ENCODE measurements at regions not wholly inside any gene's neighbourhood (a gene's known extent, or its start where the extent isn't known, plus 50 kb on each side); places are given as distances from the start of the nearest gene placed in this dataset.

DNA sequence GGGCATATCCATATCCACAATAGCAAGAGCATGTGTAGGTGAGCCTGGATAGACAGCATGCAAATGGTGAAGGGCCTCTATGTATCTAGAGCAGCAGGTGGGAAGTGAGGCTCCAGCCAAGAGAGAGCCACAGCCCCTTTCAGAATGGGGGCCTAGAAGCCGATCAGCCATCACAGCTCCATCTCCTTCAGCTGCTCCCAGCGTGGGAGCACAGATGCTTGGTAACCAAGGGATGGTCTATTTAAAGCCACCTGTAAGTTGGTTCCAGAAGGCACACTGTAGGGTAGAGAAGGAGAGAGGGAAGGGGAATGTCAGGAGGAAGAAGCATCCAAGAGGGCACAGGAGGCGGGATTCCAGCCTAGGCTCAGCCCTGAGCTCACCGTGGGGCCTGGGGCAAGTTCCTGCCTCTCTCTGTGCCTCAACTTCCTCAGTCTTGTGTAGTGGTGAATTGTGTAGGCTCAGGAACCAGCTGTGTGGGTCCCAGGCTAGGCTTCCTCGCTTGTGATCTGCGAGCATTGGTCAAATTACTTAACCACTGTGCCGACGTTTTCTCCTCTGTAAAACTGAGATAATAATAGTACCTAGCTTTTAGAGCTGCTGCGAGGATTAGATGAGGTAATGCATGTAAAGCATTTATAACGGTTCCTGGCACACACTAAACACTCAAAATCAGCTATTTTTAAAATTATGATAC, 122.9 kb upstream of the NAV2 start:
- DNase-seq, result no peak
- peak overlapping the region; percentile 40 to 50 for H3K27ac ChIP-seq
- TF ChIP-seq, protein P1, sequence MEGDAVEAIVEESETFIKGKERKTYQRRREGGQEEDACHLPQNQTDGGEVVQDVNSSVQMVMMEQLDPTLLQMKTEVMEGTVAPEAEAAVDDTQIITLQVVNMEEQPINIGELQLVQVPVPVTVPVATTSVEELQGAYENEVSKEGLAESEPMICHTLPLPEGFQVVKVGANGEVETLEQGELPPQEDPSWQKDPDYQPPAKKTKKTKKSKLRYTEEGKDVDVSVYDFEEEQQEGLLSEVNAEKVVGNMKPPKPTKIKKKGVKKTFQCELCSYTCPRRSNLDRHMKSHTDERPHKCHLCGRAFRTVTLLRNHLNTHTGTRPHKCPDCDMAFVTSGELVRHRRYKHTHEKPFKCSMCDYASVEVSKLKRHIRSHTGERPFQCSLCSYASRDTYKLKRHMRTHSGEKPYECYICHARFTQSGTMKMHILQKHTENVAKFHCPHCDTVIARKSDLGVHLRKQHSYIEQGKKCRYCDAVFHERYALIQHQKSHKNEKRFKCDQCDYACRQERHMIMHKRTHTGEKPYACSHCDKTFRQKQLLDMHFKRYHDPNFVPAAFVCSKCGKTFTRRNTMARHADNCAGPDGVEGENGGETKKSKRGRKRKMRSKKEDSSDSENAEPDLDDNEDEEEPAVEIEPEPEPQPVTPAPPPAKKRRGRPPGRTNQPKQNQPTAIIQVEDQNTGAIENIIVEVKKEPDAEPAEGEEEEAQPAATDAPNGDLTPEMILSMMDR (IDR thresholded peaks at IDR 0.05), result no peak

DNA sequence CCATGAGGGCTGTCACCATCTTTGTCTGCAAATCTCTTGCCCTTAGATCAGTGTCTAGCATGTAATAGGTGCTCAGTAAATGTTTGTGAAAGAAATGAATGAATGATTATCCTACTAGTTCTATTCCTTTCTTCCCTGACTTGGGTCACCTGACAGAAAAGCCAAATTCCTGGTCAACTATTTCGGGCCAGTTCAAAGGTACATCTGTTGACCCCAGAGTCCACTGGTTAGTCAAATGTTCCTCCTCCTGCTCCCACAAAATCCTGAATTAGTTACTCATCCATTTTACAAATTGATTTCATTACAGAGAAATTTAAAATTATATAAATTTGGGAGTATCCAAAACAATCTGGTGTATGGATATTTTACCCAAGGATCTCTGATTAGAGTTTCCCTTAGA, 124.7 kb upstream of the NAV2 start:
- Histone ChIP-seq H3K36me3 (no peaks in the 10 kb centered on the region), H3K9me3 (no peaks in the 10 kb centered on the region), H3K27ac (no peak overlapping the region), H3K4me1 (peaks cover 0 to 17% (median 12%) of the 10 kb centered on the region in 4 donors), H3K27me3 (no peaks in the 10 kb centered on the region), H3K4me3 (no peak overlapping the region)
- intact Hi-C loops (cut with DNase I; ENCODE audit: low total_unique reads), result no loop called here
- no peak for DNase-seq
- TF ChIP-seq, protein P1 (IDR thresholded peaks at IDR 0.05), result no peak

More for the DNA sequence above, 122.9 kb upstream of the NAV2 start:
- Histone ChIP-seq H3K4me3 (no peak overlapping the region), H3K36me3 (no peaks in the 10 kb centered on the region), H3K4me1 (peaks cover 0 to 20% (median 13%) of the 10 kb centered on the region in 4 donors), H3K9me3 (no peaks in the 10 kb centered on the region), H3K27me3 (no peaks in the 10 kb centered on the region)
- intact Hi-C loops (cut with DNase I; ENCODE audit: low total_unique reads), result loop anchor here (10.0 kb wide), 1 partner anchor 125 kb away; the partner anchor contains the start of gene NAV2

DNA sequence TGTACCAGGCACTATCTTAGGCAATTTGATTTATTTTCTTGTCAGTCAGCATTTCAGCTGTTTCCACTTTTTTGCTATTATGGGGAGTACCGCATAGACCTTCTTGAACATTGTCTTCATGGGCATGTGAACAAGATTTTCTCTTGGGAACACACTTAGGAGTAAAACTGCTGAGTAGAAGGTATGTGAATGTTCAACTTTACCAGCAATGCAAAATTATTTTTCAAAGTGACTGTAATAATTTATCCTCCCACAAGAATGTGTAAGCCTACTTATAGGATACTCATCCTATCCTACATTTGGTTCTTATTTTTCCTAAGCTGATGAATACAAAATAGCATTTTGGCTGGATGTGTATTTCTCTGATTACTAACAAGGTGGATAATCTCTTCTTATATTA, 132.0 kb upstream of the NAV2 start:
- peak overlapping the region in 1 of 2 donors; percentile 84 for H3K27ac ChIP-seq
- intact Hi-C loops (cut with DNase I; ENCODE audit: low total_unique reads), result no loop called here
- DNase-seq, result no peak
- no peak overlapping the region for H3K4me3 ChIP-seq
- H3K9me3 ChIP-seq, result no peaks in the 10 kb centered on the region
- TF ChIP-seq, protein P1 (IDR thresholded peaks at IDR 0.05), result no peak
- H3K4me1 ChIP-seq, result peaks cover 4 to 53% (median 41%) of the 10 kb centered on the region in 4 donors
- no peaks in the 10 kb centered on the region for H3K27me3 ChIP-seq
- no peaks in the 10 kb centered on the region for H3K36me3 ChIP-seq

DNA sequence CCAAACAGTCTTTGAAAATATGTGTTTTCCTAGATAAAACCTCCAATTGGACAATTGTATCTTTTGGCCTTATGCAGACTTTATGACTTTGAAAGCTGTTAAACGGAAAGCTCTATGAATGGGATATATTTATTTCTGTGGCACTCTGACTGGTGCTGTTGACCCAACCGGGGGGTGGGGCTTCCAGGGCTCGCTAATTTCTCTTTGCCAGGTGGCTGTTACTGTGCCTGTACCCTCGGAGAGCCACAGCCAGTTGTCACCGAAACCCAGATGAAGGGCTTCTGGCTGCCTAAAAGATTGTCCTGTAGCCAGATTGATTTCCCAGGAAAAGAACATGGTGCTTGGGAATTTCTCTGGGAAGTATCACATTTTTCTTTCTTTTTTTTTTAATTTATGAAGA, 132.7 kb upstream of the NAV2 start:
- intact Hi-C loops (cut with DNase I; ENCODE audit: low total_unique reads), result no loop called here
- no peak overlapping the region for H3K4me3 ChIP-seq
- H3K4me1 ChIP-seq, result peaks cover 4 to 60% (median 47%) of the 10 kb centered on the region in 4 donors
- DNase-seq, result no peak
- no peaks in the 10 kb centered on the region for H3K36me3 ChIP-seq
- peak overlapping the region; percentile 84 to 88 for H3K27ac ChIP-seq
- H3K9me3 ChIP-seq, result no peaks in the 10 kb centered on the region
- H3K27me3 ChIP-seq, result no peaks in the 10 kb centered on the region
- TF ChIP-seq, protein P1 (IDR thresholded peaks at IDR 0.05), result no peak

DNA sequence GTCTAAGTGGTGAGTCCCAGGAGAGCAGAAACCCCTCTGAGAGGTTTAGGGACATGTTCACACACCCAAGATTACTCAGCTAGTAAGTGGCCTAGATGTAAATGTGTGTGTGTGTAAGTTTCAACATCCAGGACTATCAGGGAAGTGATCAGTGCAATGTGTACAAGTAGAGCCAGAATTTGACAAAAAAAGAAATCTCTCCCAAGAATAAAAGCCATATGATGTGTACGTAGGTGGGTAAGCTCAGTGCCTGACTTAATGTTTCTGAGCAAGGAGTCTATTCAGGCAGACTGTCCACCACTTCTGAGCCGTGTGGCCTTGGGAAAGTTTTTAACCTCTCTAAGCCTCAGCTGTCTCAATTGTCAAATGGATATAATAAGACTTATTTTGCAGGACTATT, 133.8 kb upstream of the NAV2 start:
- Histone ChIP-seq H3K27me3 (no peaks in the 10 kb centered on the region), H3K4me1 (peaks cover 4 to 69% (median 48%) of the 10 kb centered on the region in 4 donors), H3K27ac (peak overlapping the region; percentile 84 to 88), H3K36me3 (no peaks in the 10 kb centered on the region), H3K9me3 (no peaks in the 10 kb centered on the region), H3K4me3 (no peak overlapping the region)
- no peak for DNase-seq
- TF ChIP-seq, protein P1 (IDR thresholded peaks at IDR 0.05), result no peak
- intact Hi-C loops (cut with DNase I; ENCODE audit: low total_unique reads), result no loop called here

All from tibial artery (tissue), 4 donors.